ENCODE measurements at regions not wholly inside any gene's neighbourhood (a gene's known extent, or its start where the extent isn't known, plus 50 kb on each side); places are given as distances from the start of the nearest gene placed in this dataset.

GRCh38 chr9:85392260-85392659 is 349.5 kb downstream of the AGTPBP1 start:
- TF ChIP-seq RAD21 (IDR thresholded peaks at IDR 0.05; ENCODE audit: low read depth) (no peak), ZBTB7A (IDR thresholded peaks at IDR 0.05; ENCODE audit: low read depth) (no peak), YY1 (IDR thresholded peaks at IDR 0.05; ENCODE audit: low read depth) (no peak), EGR1 (IDR thresholded peaks at IDR 0.05) (no peak), REST (IDR thresholded peaks at IDR 0.05; ENCODE audit: low read depth) (no peak), NFIC (IDR thresholded peaks at IDR 0.05) (no peak), EP300 (IDR thresholded peaks at IDR 0.05; ENCODE audit: borderline replicate concordance) (no peak), MAX (IDR thresholded peaks at IDR 0.05) (no peak), CEBPB (IDR thresholded peaks at IDR 0.05) (no peak), CREB1 (IDR thresholded peaks at IDR 0.05; ENCODE audit: low read depth) (no peak), USF1 (IDR thresholded peaks at IDR 0.05) (no peak), TAF1 (IDR thresholded peaks at IDR 0.05; ENCODE audit: low read depth) (no peak), TCF12 (IDR thresholded peaks at IDR 0.05; ENCODE audit: low read depth) (no peak), TEAD4 (IDR thresholded peaks at IDR 0.05) (no peak)

GRCh38 chr9:85377731-85378289 is 363.9 kb downstream of the AGTPBP1 start:
- no peak for TF ChIP-seq USF1 (IDR thresholded peaks at IDR 0.05)
- no peak for TF ChIP-seq CEBPB (IDR thresholded peaks at IDR 0.05)
- no peak for TF ChIP-seq TEAD4 (IDR thresholded peaks at IDR 0.05)
- TF ChIP-seq CREB1 (IDR thresholded peaks at IDR 0.05; ENCODE audit: low read depth), result no peak
- TF ChIP-seq YY1 (IDR thresholded peaks at IDR 0.05; ENCODE audit: low read depth), result no peak
- no peak for TF ChIP-seq TAF1 (IDR thresholded peaks at IDR 0.05; ENCODE audit: low read depth)
- no peak for TF ChIP-seq RAD21 (IDR thresholded peaks at IDR 0.05; ENCODE audit: low read depth)
- no peak for TF ChIP-seq NFIC (IDR thresholded peaks at IDR 0.05)
- TF ChIP-seq TCF12 (IDR thresholded peaks at IDR 0.05; ENCODE audit: low read depth), result no peak
- no peak for TF ChIP-seq EGR1 (IDR thresholded peaks at IDR 0.05)

GRCh38 chr9:85368781-85369180 is 373.0 kb downstream of the AGTPBP1 start:
- TF ChIP-seq EGR1 (IDR thresholded peaks at IDR 0.05) (no peak), EP300 (IDR thresholded peaks at IDR 0.05; ENCODE audit: borderline replicate concordance) (no peak), TCF12 (IDR thresholded peaks at IDR 0.05; ENCODE audit: low read depth) (no peak)

- TF ChIP-seq EGR1 (IDR thresholded peaks at IDR 0.05) (no peak), REST (IDR thresholded peaks at IDR 0.05; ENCODE audit: low read depth) (no peak), CEBPB (IDR thresholded peaks at IDR 0.05) (no peak), TAF1 (IDR thresholded peaks at IDR 0.05; ENCODE audit: low read depth) (no peak), TCF12 (IDR thresholded peaks at IDR 0.05; ENCODE audit: low read depth) (no peak), USF1 (IDR thresholded peaks at IDR 0.05) (no peak)
Measured at GRCh38 chr9:85359161-85359560, 382.6 kb downstream of the AGTPBP1 start.

GRCh38 chr9:85349046-85349445 is 392.7 kb downstream of the AGTPBP1 start:
- TF ChIP-seq CEBPB (IDR thresholded peaks at IDR 0.05), result no peak
- no peak for TF ChIP-seq CREB1 (IDR thresholded peaks at IDR 0.05; ENCODE audit: low read depth)

- no peak for TF ChIP-seq TEAD4 (IDR thresholded peaks at IDR 0.05)
- TF ChIP-seq REST (IDR thresholded peaks at IDR 0.05; ENCODE audit: low read depth), result no peak
- no peak for TF ChIP-seq MAX (IDR thresholded peaks at IDR 0.05)
- TF ChIP-seq EP300 (IDR thresholded peaks at IDR 0.05; ENCODE audit: borderline replicate concordance), result no peak
- TF ChIP-seq EGR1 (IDR thresholded peaks at IDR 0.05), result no peak
- no peak for TF ChIP-seq TAF1 (IDR thresholded peaks at IDR 0.05; ENCODE audit: low read depth)
- TF ChIP-seq RAD21 (IDR thresholded peaks at IDR 0.05; ENCODE audit: low read depth), result no peak
- no peak for TF ChIP-seq NFIC (IDR thresholded peaks at IDR 0.05)
- no peak for TF ChIP-seq YY1 (IDR thresholded peaks at IDR 0.05; ENCODE audit: low read depth)
- no peak for TF ChIP-seq TCF12 (IDR thresholded peaks at IDR 0.05; ENCODE audit: low read depth)
- no peak for TF ChIP-seq USF1 (IDR thresholded peaks at IDR 0.05)
- TF ChIP-seq CEBPB (IDR thresholded peaks at IDR 0.05), result no peak
Measured at GRCh38 chr9:85347541-85347940, 394.2 kb downstream of the AGTPBP1 start.

Measured in Ishikawa (cell line).